Mesendoderm (in vitro differentiated cells): ENCODE measurements at regions not wholly inside any gene's neighbourhood (a gene's known extent, or its start where the extent isn't known, plus 50 kb on each side); places are given as distances from the start of the nearest gene placed in this dataset.

Source experiments
- DNase-seq: peaks from one replicate; pipeline ENCODE4 v3.0.0; 2013
- H2AK5ac ChIP-seq: 2 replicates; pipeline ENCODE4 v1.6.1; 2013; ENCODE audit warnings: low read length, inconsistent platforms
- H2BK120ac ChIP-seq: 2 replicates; pipeline ENCODE4 v1.6.1; 2013; ENCODE audit warnings: low read depth, mild to moderate bottlenecking, low read length, moderate library complexity, mixed read lengths
- H2BK15ac ChIP-seq: replicated peaks from 2 replicates; pipeline ENCODE4 v1.6.1; 2013; ENCODE audit warnings: low read depth, mild to moderate bottlenecking, moderate library complexity
- H2BK5ac ChIP-seq: 2 replicates; pipeline ENCODE4 v1.6.1; 2013; ENCODE audit warnings: low read length, inconsistent platforms
- H3K18ac ChIP-seq: 2 replicates; pipeline ENCODE4 v1.6.1; 2013; ENCODE audit warnings: mild to moderate bottlenecking, low read length, mixed read lengths
- H3K23ac ChIP-seq: one replicate; pipeline ENCODE4 v1.6.1; 2013; ENCODE audit warnings: low read length
- H3K27ac ChIP-seq: 2 replicates; pipeline ENCODE4 v1.5.1; 2013; ENCODE audit warnings: low read depth, mild to moderate bottlenecking, inconsistent platforms, low read length, moderate library complexity
- H3K27me3 ChIP-seq: 2 replicates; pipeline ENCODE4 v1.6.1; 2013; ENCODE audit warnings: low read length, control low read depth, mild to moderate bottlenecking, inconsistent platforms; ENCODE audit not compliant: insufficient read depth, poor library complexity
- H3K36me3 ChIP-seq: 2 replicates; pipeline ENCODE4 v1.6.1; 2013; ENCODE audit warnings: low read length, inconsistent platforms; ENCODE audit not compliant: control insufficient read depth, insufficient read depth
- H3K4ac ChIP-seq: one replicate; pipeline ENCODE4 v1.6.1; 2013; ENCODE audit warnings: low read depth, mild to moderate bottlenecking, low read length, moderate library complexity
- H3K4me1 ChIP-seq: 2 replicates; pipeline ENCODE4 v1.6.1; 2013; ENCODE audit warnings: low read depth, low read length, inconsistent platforms; ENCODE audit not compliant: control insufficient read depth
- H3K4me2 ChIP-seq: 2 replicates; pipeline ENCODE4 v1.6.1; 2013; ENCODE audit warnings: low read length
- H3K4me3 ChIP-seq: 2 replicates; pipeline ENCODE4 v1.5.1; 2013; ENCODE audit warnings: mild to moderate bottlenecking, low read length
- H3K56ac ChIP-seq: one replicate; pipeline ENCODE4 v1.6.1; 2013; ENCODE audit warnings: low read length
- H3K79me1 ChIP-seq: 2 replicates; pipeline ENCODE4 v1.6.1; 2013; ENCODE audit warnings: low read length, inconsistent platforms
- H3K79me2 ChIP-seq: 2 replicates; pipeline ENCODE4 v1.6.1; 2013; ENCODE audit warnings: mild to moderate bottlenecking, low read length; ENCODE audit not compliant: control insufficient read depth, insufficient read depth
- H3K9ac ChIP-seq: 2 replicates; pipeline ENCODE4 v1.6.1; 2013; ENCODE audit warnings: low read length, inconsistent platforms
- H4K5ac ChIP-seq: one replicate; pipeline ENCODE4 v1.6.1; 2013; ENCODE audit warnings: low read length
- H4K8ac ChIP-seq: one replicate; pipeline ENCODE4 v1.6.1; 2013; ENCODE audit warnings: low read depth, mild to moderate bottlenecking, control low read depth, low read length, moderate library complexity
- WGBS: extraction: QIAGEN DNeasy Blood & Tissue Kit; methylation state at CpG from one replicate; pipeline ENCODE4 v1.1.7; 2013; ENCODE audit warnings: low lambda C conversion rate, missing lambda C conversion rate; ENCODE audit not compliant: insufficient coverage; ENCODE audit errors: extremely low coverage; 5-methylcytosine and 5-hydroxymethylcytosine counted together

GRCh38 chr2:49224426-49225010 lies 70.2 kb upstream of the FSHR start:
- H3K4me3 ChIP-seq = no peak overlapping the region
- no peak overlapping the region for H3K23ac ChIP-seq
- no peak overlapping the region for H3K4me2 ChIP-seq
- H3K79me1 ChIP-seq = no peaks in the 10 kb centered on the region
- no CpG with 5 or more reads among the region's 4 CpGs for WGBS
- H3K4me1 ChIP-seq = no peaks in the 10 kb centered on the region
- H2BK120ac ChIP-seq = no peak overlapping the region
- no peaks in the 10 kb centered on the region for H3K36me3 ChIP-seq
- no peaks in the 10 kb centered on the region for H3K79me2 ChIP-seq
- H2AK5ac ChIP-seq = no peak overlapping the region
- no peaks in the 10 kb centered on the region for H3K27me3 ChIP-seq
- no peak overlapping the region for H3K18ac ChIP-seq
- H3K56ac ChIP-seq = no peak overlapping the region
- H2BK5ac ChIP-seq = no peak overlapping the region
- H3K27ac ChIP-seq = no peak overlapping the region
- H2BK15ac ChIP-seq = no peak overlapping the region
- DNase-seq = no peak
- H3K4ac ChIP-seq = no peak overlapping the region
- no peak overlapping the region for H3K9ac ChIP-seq
- H4K8ac ChIP-seq = no peak overlapping the region
- H4K5ac ChIP-seq = no peak overlapping the region

DNA sequence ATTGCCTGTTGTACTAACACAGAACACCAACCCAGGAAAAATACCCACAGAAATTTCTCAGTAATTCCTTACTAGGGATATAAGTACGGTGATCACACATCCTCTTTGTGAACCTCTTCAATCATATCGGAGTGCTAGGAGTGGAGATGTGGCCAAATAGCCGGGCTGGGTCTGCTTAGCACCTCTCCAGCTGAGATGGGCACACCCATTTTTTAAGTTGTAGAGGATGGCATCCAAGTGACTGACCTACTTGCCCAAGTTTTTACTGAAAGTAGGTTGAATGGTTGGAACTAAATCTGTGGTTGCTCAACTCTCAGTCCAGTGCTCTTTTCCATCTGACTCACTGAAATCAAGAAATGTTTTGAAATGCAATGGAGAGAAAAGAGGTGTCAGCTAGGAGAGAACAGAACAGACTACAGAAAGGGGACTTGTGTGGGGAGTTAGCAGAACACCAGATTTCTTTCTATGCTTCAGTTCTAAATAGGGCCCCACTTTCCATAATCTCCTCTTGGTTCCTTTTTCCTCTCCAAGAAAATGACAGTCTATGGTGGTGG lies 68.7 kb upstream of the FSHR start:
- no peak overlapping the region for H2BK5ac ChIP-seq
- H3K4ac ChIP-seq = no peak overlapping the region
- H2BK15ac ChIP-seq = no peak overlapping the region
- H3K27ac ChIP-seq = no peak overlapping the region
- H3K18ac ChIP-seq = no peak overlapping the region
- no peaks in the 10 kb centered on the region for H3K79me2 ChIP-seq
- H4K5ac ChIP-seq = no peak overlapping the region
- H3K9ac ChIP-seq = no peak overlapping the region
- H4K8ac ChIP-seq = no peak overlapping the region
- DNase-seq = no peak
- no peak overlapping the region for H2BK120ac ChIP-seq
- no peak overlapping the region for H3K4me2 ChIP-seq
- H3K4me1 ChIP-seq = no peaks in the 10 kb centered on the region
- H2AK5ac ChIP-seq = no peak overlapping the region
- no peaks in the 10 kb centered on the region for H3K79me1 ChIP-seq
- H3K4me3 ChIP-seq = no peak overlapping the region
- no peaks in the 10 kb centered on the region for H3K36me3 ChIP-seq
- H3K56ac ChIP-seq = no peak overlapping the region
- no peak overlapping the region for H3K23ac ChIP-seq
- WGBS = no CpG with 5 or more reads among the region's 3 CpGs
- H3K27me3 ChIP-seq = no peaks in the 10 kb centered on the region

DNA sequence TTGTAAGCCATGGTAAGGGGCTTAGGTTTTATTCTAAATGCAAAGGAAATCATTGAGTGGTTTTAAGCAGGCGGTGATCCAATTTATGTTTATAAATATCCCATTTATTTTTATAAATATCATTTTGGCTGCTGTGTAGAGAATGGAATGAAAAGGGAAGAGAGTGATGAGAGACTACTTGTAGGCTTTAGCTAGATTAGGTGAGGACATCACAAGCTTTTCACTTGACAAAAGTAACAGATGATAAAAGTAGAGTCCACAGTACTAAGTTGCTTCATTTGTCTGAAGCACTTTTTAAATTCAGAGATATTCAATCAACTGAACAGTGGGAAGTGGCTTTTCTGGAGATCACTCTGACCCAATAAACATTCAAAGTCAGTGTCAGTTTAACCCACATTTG lies 65.4 kb upstream of the FSHR start:
- H3K56ac ChIP-seq = no peak overlapping the region
- no peak overlapping the region for H4K5ac ChIP-seq
- no peaks in the 10 kb centered on the region for H3K27me3 ChIP-seq
- H3K4me1 ChIP-seq = no peaks in the 10 kb centered on the region
- H3K23ac ChIP-seq = no peak overlapping the region
- DNase-seq = no peak
- H3K4me2 ChIP-seq = no peak overlapping the region
- H3K9ac ChIP-seq = no peak overlapping the region
- H2BK5ac ChIP-seq = no peak overlapping the region
- H3K36me3 ChIP-seq = no peaks in the 10 kb centered on the region
- no peak overlapping the region for H3K18ac ChIP-seq
- H3K27ac ChIP-seq = no peak overlapping the region
- no peak overlapping the region for H2AK5ac ChIP-seq
- H2BK15ac ChIP-seq = no peak overlapping the region
- no peak overlapping the region for H3K4ac ChIP-seq
- no peaks in the 10 kb centered on the region for H3K79me2 ChIP-seq
- no CpG with 5 or more reads among the region's 1 CpG for WGBS
- H3K79me1 ChIP-seq = no peaks in the 10 kb centered on the region
- no peak overlapping the region for H4K8ac ChIP-seq
- no peak overlapping the region for H2BK120ac ChIP-seq
- H3K4me3 ChIP-seq = no peak overlapping the region

DNA sequence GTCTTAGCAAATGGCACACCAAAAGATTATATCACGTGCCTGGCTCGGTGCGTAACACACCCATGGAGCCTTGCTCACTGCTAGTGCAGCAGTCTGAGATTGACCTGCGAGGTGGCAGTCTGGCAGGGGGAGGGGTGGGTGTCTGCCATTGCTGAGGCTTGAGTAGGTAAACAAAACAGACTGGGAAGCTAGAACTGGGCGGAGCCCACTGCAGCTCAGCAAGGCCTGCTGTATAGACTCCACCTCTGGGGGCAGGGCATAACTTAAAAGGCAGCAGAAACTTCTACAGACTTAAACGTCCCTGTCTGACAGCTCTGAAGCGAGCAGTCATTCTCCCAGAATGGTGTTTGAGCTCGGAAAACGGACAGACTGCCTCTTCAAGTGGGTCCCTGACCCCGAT lies 55.9 kb upstream of the FSHR start:
- H3K23ac ChIP-seq = no peak overlapping the region
- no peak overlapping the region for H4K8ac ChIP-seq
- no peaks in the 10 kb centered on the region for H3K79me2 ChIP-seq
- no peak overlapping the region for H3K9ac ChIP-seq
- H3K27ac ChIP-seq = no peak overlapping the region
- no peak overlapping the region for H4K5ac ChIP-seq
- H3K79me1 ChIP-seq = no peaks in the 10 kb centered on the region
- H3K4me1 ChIP-seq = no peaks in the 10 kb centered on the region
- H3K4ac ChIP-seq = no peak overlapping the region
- WGBS = no CpG with 5 or more reads among the region's 10 CpGs
- no peaks in the 10 kb centered on the region for H3K36me3 ChIP-seq
- DNase-seq = peak; percentile 89
- H2BK15ac ChIP-seq = no peak overlapping the region
- no peak overlapping the region for H2BK120ac ChIP-seq
- H3K18ac ChIP-seq = no peak overlapping the region
- H3K56ac ChIP-seq = no peak overlapping the region
- no peaks in the 10 kb centered on the region for H3K27me3 ChIP-seq
- no peak overlapping the region for H2BK5ac ChIP-seq
- no peak overlapping the region for H3K4me2 ChIP-seq
- no peak overlapping the region for H3K4me3 ChIP-seq
- H2AK5ac ChIP-seq = no peak overlapping the region

DNA sequence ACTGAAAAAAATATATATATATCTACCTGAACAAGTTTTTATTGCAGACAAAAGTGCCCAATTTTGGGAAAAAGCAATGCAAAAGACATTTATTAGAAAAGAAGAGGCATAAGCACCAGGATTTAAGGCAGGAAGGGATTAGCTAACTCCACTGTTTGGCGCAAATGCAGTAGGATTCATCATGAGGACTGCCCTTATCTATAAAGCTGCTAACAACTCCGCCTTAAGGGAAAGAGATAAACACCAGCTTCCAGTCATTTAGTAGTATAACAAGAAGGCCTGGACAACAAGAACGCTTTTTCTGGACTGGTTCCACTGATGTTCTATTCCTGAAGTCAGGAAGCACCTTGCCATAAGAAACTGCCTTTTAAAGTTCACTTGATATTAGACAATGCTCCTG lies 52.9 kb upstream of the FSHR start:
- Histone ChIP-seq H3K4me1 (peaks cover 3% of the 10 kb centered on the region), H2BK15ac (no peak overlapping the region), H3K56ac (no peak overlapping the region), H3K23ac (no peak overlapping the region), H3K18ac (no peak overlapping the region), H3K36me3 (no peaks in the 10 kb centered on the region), H3K4ac (no peak overlapping the region), H3K9ac (no peak overlapping the region), H3K27me3 (no peaks in the 10 kb centered on the region), H2BK120ac (no peak overlapping the region), H2BK5ac (no peak overlapping the region), H3K4me2 (no peak overlapping the region), H2AK5ac (no peak overlapping the region), H4K8ac (no peak overlapping the region), H3K4me3 (no peak overlapping the region), H3K79me2 (no peaks in the 10 kb centered on the region), H3K79me1 (no peaks in the 10 kb centered on the region), H4K5ac (no peak overlapping the region), H3K27ac (no peak overlapping the region)
- DNase-seq = peak; percentile 55
- no CpG with 5 or more reads among the region's 3 CpGs for whole genome bisulfite sequencing
